ENCODE measurements at regions not wholly inside any gene's neighbourhood (a gene's known extent, or its start where the extent isn't known, plus 50 kb on each side); places are given as distances from the start of the nearest gene placed in this dataset.

GRCh38 chr16:76970087-76970744 is 220.8 kb upstream of the MON1B start (continued):
- TF ChIP-seq ERG (CRISPR knock-in tag; IDR thresholded peaks at IDR 0.05) = no peak
- TF ChIP-seq EMX1 (CRISPR knock-in tag; IDR thresholded peaks at IDR 0.05) = no peak
- no peak for TF ChIP-seq ZNF121 (CRISPR knock-in tag; IDR thresholded peaks at IDR 0.05)
- no peak for TF ChIP-seq ZNF138 (CRISPR knock-in tag; conservative IDR thresholded peaks at IDR 0.05)
- TF ChIP-seq E2F4 (CRISPR knock-in tag; IDR thresholded peaks at IDR 0.05; ENCODE audit: borderline replicate concordance, low read depth) = no peak
- TF ChIP-seq ATF3 (CRISPR knock-in tag; conservative IDR thresholded peaks at IDR 0.05) = no peak

- ATAC-seq (no peak), DNase-seq (ENCODE audit: low spot score) (no peak)
- Mint-ChIP-seq H3K9me3 (peaks cover 42% of the 10 kb centered on the region), H3K36me3 (peaks cover 13% of the 10 kb centered on the region), H3K4me1 (no peaks in the 10 kb centered on the region), H3K27ac (no peak overlapping the region), H3K27me3 (ENCODE audit: low read depth) (peaks cover 2% of the 10 kb centered on the region; the same call in 1 of the 2 replicates), H3K4me3 (no peak overlapping the region)
- TF ChIP-seq IRF2 (CRISPR knock-in tag; IDR thresholded peaks at IDR 0.05; ENCODE audit: borderline replicate concordance, low read depth) (no peak), ZBTB43 (CRISPR knock-in tag; IDR thresholded peaks at IDR 0.05) (no peak), ESRRA (CRISPR knock-in tag; IDR thresholded peaks at IDR 0.05; ENCODE audit: borderline replicate concordance) (no peak), TP53 (CRISPR knock-in tag; IDR thresholded peaks at IDR 0.05) (no peak), ZNF396 (CRISPR knock-in tag; IDR thresholded peaks at IDR 0.05; ENCODE audit: borderline replicate concordance) (no peak), MLX (CRISPR knock-in tag; IDR thresholded peaks at IDR 0.05) (no peak), ZNF671 (CRISPR knock-in tag; IDR thresholded peaks at IDR 0.05) (no peak), STAT6 (CRISPR knock-in tag; conservative IDR thresholded peaks at IDR 0.05; ENCODE audit: low read depth) (no peak), CREB1 (CRISPR knock-in tag; IDR thresholded peaks at IDR 0.05) (no peak)
- ChIA-PET POLR2A (no interaction called here), CTCF (no interaction called here)
These were observed 220.3 kb upstream of the MON1B start for GRCh38 chr16:76970745-76971099.

- DNase-seq (ENCODE audit: low spot score) = no peak
- peaks cover 12% of the 10 kb centered on the region for H3K36me3 Mint-ChIP-seq
- ATAC-seq = no peak
- no peak overlapping the region for H3K27ac Mint-ChIP-seq
- CTCF ChIA-PET = no interaction called here
- H3K4me1 Mint-ChIP-seq = no peaks in the 10 kb centered on the region
- no peak overlapping the region for H3K4me3 Mint-ChIP-seq
- POLR2A ChIA-PET = no interaction called here
- H3K27me3 Mint-ChIP-seq (ENCODE audit: low read depth) = no peaks in the 10 kb centered on the region
- H3K9me3 Mint-ChIP-seq = peaks cover 46% of the 10 kb centered on the region
- no peak for TF ChIP-seq ARID4B (CRISPR knock-in tag; IDR thresholded peaks at IDR 0.05; ENCODE audit: borderline replicate concordance)
- no peak for TF ChIP-seq NFYB (CRISPR knock-in tag; conservative IDR thresholded peaks at IDR 0.05; ENCODE audit: low read depth)
- no peak for TF ChIP-seq ZBTB21 (CRISPR knock-in tag; IDR thresholded peaks at IDR 0.05; ENCODE audit: borderline replicate concordance)
- TF ChIP-seq ZNF219 (CRISPR knock-in tag; IDR thresholded peaks at IDR 0.05; ENCODE audit: borderline replicate concordance) = no peak
- no peak for TF ChIP-seq NR3C1 (CRISPR knock-in tag; conservative IDR thresholded peaks at IDR 0.05; ENCODE audit: low read depth)
- TF ChIP-seq ELF4 (CRISPR knock-in tag; IDR thresholded peaks at IDR 0.05; ENCODE audit: low read depth) = no peak
These were observed 214.9 kb upstream of the MON1B start for GRCh38 chr16:76976101-76976500.

All from WTC11 (cell line).